ENCODE measurements at regions not wholly inside any gene's neighbourhood (a gene's known extent, or its start where the extent isn't known, plus 50 kb on each side); places are given as distances from the start of the nearest gene placed in this dataset.

DNA sequence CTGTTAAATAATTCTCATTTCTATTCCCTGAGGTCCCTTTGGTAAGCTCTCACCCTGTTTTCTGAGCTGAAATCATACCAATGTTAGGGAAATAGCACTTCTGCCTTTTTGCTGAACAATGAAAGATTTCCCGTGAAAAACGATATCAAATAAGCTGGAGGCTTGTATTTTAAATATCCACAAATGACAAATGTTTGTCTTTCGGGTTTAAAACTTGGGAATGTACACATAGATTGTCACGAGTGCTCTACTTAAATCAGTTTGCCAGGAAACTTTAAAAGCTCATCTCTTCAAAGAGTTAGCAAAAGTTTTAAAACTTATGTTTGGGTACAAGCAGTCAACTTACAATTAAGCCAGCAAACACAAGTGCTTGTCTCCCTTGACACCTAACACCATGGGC lies 393.5 kb upstream of the MON1B start (continued):
- TF ChIP-seq, protein P1, sequence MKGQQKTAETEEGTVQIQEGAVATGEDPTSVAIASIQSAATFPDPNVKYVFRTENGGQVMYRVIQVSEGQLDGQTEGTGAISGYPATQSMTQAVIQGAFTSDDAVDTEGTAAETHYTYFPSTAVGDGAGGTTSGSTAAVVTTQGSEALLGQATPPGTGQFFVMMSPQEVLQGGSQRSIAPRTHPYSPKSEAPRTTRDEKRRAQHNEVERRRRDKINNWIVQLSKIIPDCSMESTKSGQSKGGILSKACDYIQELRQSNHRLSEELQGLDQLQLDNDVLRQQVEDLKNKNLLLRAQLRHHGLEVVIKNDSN (CRISPR knock-in tag; IDR thresholded peaks at IDR 0.05) = no peak

DNA sequence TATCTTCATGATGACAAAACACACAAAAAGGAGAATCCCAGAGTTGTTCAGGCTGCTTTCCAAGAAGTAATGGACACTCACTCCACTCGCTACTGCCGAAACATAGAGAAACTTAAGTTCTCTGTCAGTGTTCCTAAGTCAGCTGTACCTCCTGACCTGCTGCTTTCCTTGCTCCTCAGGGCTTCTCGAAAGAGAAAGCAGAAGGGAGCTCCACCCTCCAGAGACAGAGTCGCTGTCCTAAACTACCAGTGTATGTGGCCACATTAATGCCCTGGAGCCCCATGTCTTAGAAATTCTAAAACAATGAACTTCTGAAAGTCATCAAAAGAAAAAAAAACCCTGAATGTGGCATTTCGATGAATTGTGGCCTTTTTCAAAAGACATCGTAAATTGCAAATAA lies 390.8 kb upstream of the MON1B start:
- TF ChIP-seq ZSCAN18 (CRISPR knock-in tag; IDR thresholded peaks at IDR 0.05) = no peak
- no peak for TF ChIP-seq ZBTB43 (CRISPR knock-in tag; IDR thresholded peaks at IDR 0.05)
- no peak for TF ChIP-seq ETV6 (CRISPR knock-in tag; IDR thresholded peaks at IDR 0.05)
- no peak for TF ChIP-seq ARID4B (CRISPR knock-in tag; IDR thresholded peaks at IDR 0.05; ENCODE audit: borderline replicate concordance)
- Mint-ChIP-seq H3K4me3 (no peak overlapping the region), H3K27me3 (ENCODE audit: low read depth) (no peaks in the 10 kb centered on the region), H3K36me3 (peaks cover 24% of the 10 kb centered on the region), H3K9me3 (peaks cover 68% of the 10 kb centered on the region), H3K27ac (no peak overlapping the region), H3K4me1 (no peaks in the 10 kb centered on the region)
- DNase-seq (ENCODE audit: low spot score) (no peak), ATAC-seq (no peak)
- CTCF ChIA-PET = no interaction called here
- POLR2A ChIA-PET = no interaction called here

DNA sequence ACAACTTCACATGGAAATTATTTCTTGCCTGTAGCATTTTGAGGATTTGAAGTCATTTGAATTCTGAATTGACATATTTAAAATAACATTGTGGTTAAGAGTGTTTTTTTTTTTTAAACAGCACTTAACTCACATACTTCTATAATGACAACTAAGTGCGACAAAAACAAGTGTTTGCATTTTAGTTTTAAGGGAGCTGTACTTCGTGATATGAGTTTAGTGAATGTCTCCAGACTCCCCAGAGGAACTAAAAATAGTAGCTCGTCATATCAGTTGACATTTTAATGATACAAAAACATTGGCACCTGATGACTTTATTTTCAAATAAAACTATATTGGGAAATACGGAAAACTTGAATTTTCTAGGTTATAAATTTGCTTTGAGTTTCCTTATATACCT lies 389.6 kb upstream of the MON1B start:
- H3K9me3 Mint-ChIP-seq = peaks cover 71% of the 10 kb centered on the region
- no peaks in the 10 kb centered on the region for H3K27me3 Mint-ChIP-seq (ENCODE audit: low read depth)
- no peak for DNase-seq (ENCODE audit: low spot score)
- CTCF ChIA-PET = no interaction called here
- no peaks in the 10 kb centered on the region for H3K4me1 Mint-ChIP-seq
- H3K4me3 Mint-ChIP-seq = no peak overlapping the region
- POLR2A ChIA-PET = no interaction called here
- no peak overlapping the region for H3K27ac Mint-ChIP-seq
- H3K36me3 Mint-ChIP-seq = peaks cover 25% of the 10 kb centered on the region
- TF ChIP-seq RELA (CRISPR knock-in tag; IDR thresholded peaks at IDR 0.05; ENCODE audit: borderline replicate concordance) (no peak), GRHL2 (CRISPR knock-in tag; IDR thresholded peaks at IDR 0.05; ENCODE audit: insufficient replicate concordance, severe bottlenecking) (no peak), KAT7 (CRISPR knock-in tag; IDR thresholded peaks at IDR 0.05; ENCODE audit: borderline replicate concordance) (no peak), TP53 (CRISPR knock-in tag; IDR thresholded peaks at IDR 0.05) (no peak), ZSCAN18 (CRISPR knock-in tag; IDR thresholded peaks at IDR 0.05) (no peak), NR3C1 (CRISPR knock-in tag; conservative IDR thresholded peaks at IDR 0.05; ENCODE audit: low read depth) (no peak), OVOL2 (CRISPR knock-in tag; IDR thresholded peaks at IDR 0.05; ENCODE audit: borderline replicate concordance) (no peak), NFYB (CRISPR knock-in tag; conservative IDR thresholded peaks at IDR 0.05; ENCODE audit: low read depth) (no peak), ESRRA (CRISPR knock-in tag; IDR thresholded peaks at IDR 0.05; ENCODE audit: borderline replicate concordance) (no peak)
- TF ChIP-seq, protein P2, sequence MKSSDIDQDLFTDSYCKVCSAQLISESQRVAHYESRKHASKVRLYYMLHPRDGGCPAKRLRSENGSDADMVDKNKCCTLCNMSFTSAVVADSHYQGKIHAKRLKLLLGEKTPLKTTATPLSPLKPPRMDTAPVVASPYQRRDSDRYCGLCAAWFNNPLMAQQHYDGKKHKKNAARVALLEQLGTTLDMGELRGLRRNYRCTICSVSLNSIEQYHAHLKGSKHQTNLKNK (CRISPR knock-in tag; IDR thresholded peaks at IDR 0.05) = no peak
- TF ChIP-seq, protein P3, sequence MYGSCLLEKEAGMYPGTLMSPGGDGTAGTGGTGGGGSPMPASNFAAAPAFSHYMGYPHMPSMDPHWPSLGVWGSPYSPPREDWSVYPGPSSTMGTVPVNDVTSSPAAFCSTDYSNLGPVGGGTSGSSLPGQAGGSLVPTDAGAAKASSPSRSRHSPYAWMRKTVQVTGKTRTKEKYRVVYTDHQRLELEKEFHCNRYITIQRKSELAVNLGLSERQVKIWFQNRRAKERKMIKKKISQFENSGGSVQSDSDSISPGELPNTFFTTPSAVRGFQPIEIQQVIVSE (CRISPR knock-in tag; IDR thresholded peaks at IDR 0.05; ENCODE audit: borderline replicate concordance) = no peak
- TF ChIP-seq, protein P4, sequence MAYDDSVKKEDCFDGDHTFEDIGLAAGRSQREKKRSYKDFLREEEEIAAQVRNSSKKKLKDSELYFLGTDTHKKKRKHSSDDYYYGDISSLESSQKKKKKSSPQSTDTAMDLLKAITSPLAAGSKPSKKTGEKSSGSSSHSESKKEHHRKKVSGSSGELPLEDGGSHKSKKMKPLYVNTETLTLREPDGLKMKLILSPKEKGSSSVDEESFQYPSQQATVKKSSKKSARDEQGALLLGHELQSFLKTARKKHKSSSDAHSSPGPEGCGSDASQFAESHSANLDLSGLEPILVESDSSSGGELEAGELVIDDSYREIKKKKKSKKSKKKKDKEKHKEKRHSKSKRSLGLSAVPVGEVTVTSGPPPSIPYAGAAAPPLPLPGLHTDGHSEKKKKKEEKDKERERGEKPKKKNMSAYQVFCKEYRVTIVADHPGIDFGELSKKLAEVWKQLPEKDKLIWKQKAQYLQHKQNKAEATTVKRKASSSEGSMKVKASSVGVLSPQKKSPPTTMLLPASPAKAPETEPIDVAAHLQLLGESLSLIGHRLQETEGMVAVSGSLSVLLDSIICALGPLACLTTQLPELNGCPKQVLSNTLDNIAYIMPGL (CRISPR knock-in tag; IDR thresholded peaks at IDR 0.05) = no peak
- no peak for ATAC-seq

All from WTC11 (cell line).